Fibroblast of mammary gland (primary cell): ENCODE measurements at regions not wholly inside any gene's neighbourhood (a gene's known extent, or its start where the extent isn't known, plus 50 kb on each side); places are given as distances from the start of the nearest gene placed in this dataset.

Source experiments
- DNase-seq: peaks from one replicate; pipeline ENCODE4 v3.0.0-alpha.2; 2010; ENCODE audit warnings: low read depth
- H3K4me3 ChIP-seq: 2 replicates; pipeline ENCODE4 v1.5.1; 2011; ENCODE audit warnings: low read depth, mild to moderate bottlenecking, low read length, moderate library complexity; ENCODE audit not compliant: control insufficient read depth
- TF ChIP-seq, protein P1 (sequence below): conservative IDR thresholded peaks from 2 replicates; pipeline ENCODE4 v1.5.1; 2011; ENCODE audit warnings: low read depth, low read length, inconsistent platforms; ENCODE audit not compliant: control insufficient read depth, insufficient read depth

DNA sequence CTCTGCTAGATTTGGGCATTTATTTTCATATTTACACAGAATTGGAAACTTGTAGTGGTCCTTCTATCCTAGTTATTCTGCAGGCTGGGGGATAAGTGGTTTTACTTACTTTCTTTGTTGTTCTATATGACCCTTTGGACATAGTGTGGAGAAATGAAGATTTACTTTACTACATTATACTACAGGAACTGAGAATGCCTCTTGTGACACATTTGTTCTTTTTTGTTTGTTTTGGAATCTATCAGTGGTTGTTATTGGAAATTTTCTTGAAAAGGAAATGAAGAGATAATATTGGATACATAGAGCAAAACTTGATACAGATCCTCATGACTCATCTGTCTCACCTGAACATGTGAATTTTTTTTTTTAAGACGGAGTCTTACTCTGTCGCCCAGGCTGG lies 146.1 kb upstream of the DPYD start:
- H3K4me3 ChIP-seq: no peak overlapping the region
- no peak for DNase-seq
- TF ChIP-seq, protein P1, sequence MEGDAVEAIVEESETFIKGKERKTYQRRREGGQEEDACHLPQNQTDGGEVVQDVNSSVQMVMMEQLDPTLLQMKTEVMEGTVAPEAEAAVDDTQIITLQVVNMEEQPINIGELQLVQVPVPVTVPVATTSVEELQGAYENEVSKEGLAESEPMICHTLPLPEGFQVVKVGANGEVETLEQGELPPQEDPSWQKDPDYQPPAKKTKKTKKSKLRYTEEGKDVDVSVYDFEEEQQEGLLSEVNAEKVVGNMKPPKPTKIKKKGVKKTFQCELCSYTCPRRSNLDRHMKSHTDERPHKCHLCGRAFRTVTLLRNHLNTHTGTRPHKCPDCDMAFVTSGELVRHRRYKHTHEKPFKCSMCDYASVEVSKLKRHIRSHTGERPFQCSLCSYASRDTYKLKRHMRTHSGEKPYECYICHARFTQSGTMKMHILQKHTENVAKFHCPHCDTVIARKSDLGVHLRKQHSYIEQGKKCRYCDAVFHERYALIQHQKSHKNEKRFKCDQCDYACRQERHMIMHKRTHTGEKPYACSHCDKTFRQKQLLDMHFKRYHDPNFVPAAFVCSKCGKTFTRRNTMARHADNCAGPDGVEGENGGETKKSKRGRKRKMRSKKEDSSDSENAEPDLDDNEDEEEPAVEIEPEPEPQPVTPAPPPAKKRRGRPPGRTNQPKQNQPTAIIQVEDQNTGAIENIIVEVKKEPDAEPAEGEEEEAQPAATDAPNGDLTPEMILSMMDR: no peak

DNA sequence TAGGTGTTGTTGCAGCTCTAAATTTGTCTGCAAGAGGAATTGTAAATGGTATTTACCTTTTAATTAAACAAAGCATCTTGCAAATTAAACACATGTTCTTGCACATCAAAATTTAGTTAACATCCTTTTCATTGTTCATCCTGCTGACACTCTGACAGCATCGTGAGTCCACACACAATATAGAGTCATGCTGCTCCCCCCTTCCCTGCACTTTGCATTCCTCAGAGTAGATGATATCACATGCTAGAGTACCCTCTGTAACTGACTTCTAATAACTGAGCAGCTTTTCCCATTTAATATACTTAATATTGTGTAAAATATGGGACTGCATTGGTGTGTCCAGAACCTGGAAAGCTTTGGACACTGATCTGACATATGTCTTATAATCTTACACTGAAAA lies 138.8 kb upstream of the DPYD start:
- no peak overlapping the region for H3K4me3 ChIP-seq
- no peak for DNase-seq
- TF ChIP-seq, protein P1: no peak

DNA sequence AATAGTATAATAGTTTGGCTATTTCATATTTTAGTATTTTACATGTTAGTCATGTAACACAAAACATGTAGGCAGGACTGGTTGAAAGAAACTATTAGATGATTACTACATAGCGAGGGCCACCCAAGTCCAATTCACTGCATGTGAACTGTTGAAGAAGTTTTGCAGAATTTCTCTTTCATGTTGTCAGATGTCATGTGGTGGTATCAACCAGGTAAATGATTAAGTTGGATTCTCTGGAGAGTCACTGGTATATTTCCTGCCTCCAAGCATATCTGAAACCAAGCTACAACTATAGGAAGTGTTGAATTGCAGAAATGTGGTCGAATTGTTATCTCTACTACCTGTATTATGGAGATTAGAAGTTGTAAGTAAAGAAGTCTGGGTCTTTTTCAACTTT lies 137.8 kb upstream of the DPYD start:
- TF ChIP-seq, protein P1: no peak
- no peak overlapping the region for H3K4me3 ChIP-seq
- DNase-seq: no peak

DNA sequence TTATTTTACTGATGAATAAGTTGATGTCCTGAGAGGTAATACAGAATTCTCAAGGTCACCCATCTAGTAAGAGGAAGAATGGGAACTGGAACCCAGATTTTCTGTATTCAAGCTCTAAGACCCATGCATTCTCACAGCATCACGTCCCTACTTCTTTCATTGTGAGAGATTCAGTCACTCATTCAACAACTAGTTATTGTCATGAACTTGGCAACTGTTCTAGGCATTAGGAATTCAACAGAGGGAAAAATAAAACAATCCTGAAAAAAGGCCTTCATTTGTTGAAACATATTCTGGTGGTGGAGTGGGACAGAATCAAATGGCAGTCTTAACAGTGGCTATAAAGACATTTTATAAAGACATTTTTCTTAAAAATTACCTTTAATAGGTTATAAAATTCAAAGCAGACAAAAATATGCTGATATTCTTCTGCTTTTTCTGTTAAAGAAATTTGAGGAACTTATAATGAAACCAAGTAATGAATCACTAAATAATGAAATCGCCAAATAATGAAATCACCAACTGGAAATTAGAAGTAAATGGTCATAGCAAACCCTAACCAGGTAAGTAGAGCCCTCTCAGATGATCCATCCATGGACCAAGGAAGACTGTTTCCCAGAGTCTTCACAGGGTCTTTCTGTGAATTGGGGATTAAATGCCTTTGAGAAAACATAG lies 136.5 kb upstream of the DPYD start:
- TF ChIP-seq, protein P1: no peak
- DNase-seq: no peak
- H3K4me3 ChIP-seq: no peak overlapping the region

DNA sequence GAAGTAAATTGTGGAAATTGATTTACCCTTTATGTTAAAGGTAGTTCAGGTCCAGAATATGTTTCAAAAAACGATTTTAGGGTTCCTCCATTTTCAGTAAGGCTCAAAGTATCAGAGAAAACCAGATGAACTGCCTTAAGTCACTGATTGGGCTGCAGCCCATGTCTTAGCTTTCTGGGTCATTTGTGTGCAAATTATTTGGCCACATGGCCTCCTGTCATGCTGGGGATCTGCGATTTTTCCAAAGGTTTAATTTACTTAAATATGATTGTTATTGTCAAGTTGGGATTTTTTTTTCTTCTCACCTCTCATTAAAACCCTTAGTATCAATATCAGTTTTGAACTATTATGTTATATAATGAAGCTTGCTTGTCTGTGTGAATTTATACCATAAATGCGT lies 135.9 kb upstream of the DPYD start:
- DNase-seq: no peak
- TF ChIP-seq, protein P1: no peak
- H3K4me3 ChIP-seq: no peak overlapping the region

DNA sequence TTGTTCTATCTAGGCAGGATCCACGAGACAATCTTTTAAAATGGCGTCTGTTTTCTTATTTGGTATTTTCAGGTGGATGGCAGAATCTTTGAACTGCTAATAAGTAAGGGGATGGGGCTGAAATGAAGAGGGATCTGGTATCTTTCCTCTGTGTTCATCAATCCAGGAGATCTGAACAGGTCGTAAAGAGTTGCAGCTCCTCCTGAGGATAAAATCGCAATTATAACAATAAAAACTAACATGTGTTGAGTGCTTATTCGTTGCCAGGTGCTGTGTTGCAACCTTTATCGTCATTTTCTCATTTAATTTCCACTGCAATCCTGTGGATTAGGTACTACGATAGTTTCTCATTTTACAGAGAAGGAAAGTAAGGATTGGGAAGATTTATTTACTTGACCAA lies 134.6 kb upstream of the DPYD start:
- DNase-seq: no peak
- TF ChIP-seq, protein P1: no peak
- H3K4me3 ChIP-seq: no peak overlapping the region

DNA sequence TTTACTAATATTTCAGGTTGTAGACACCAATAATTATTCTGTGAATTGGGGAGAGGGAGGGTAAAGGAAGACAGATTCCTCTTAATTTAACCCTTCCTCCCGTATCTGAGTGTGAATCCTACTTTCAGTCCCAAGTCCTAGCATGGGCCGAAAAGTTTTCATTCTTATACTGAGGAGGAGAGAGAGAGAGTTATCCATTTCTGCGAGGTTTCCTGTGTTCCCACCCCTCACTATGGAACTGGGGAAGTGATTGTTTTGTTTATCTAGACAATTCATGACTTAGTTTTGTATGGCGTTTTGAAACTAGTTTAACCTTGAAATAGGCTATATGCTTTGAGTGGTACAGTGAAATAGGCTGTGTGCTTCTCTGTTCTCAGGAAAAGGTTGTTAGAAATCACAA lies 134.0 kb upstream of the DPYD start:
- H3K4me3 ChIP-seq: no peak overlapping the region
- TF ChIP-seq, protein P1: no peak
- DNase-seq: no peak
